Esophagus muscularis mucosa (tissue), 4 donors: ENCODE measurements at regions not wholly inside any gene's neighbourhood (a gene's known extent, or its start where the extent isn't known, plus 50 kb on each side); places are given as distances from the start of the nearest gene placed in this dataset.

ENCODE experiments used
- DNase-seq: peaks from one replicate; pipeline ENCODE4 v3.0.0-alpha.2; 2017; ENCODE audit errors: extremely low spot score
- H3K27ac ChIP-seq, 4 donors: fragments of 200-600 bp; sonication (generic); replicated peaks in 1 of 4; 1 replicate in 3 of 4; 2 replicates in 1 of 4; pipeline ENCODE4 v1.5.1; 2016 to 2019; ENCODE audit warnings: mild to moderate bottlenecking in 1 of 4
- H3K27me3 ChIP-seq, 4 donors: fragments of 200-600 bp; sonication (generic); one replicate each; pipeline versions ENCODE4 v1.5.1 to v1.6.0; 2016 to 2019
- H3K36me3 ChIP-seq, 4 donors: fragments of 200-600 bp; sonication (generic); one replicate each; pipeline ENCODE4 v1.5.1; 2016 to 2019
- H3K4me1 ChIP-seq, 4 donors: fragments of 200-600 bp; sonication (generic); one replicate each; pipeline ENCODE4 v1.5.1; 2016 to 2019
- H3K4me3 ChIP-seq, 4 donors: fragments of 200-600 bp; sonication (generic); 1 replicate in 2 of 4; 2 replicates in 2 of 4; pipeline ENCODE4 v1.5.1; 2016 to 2019; ENCODE audit warnings: mild to moderate bottlenecking in 4 of 4, moderate library complexity in 1 of 4
- H3K9me3 ChIP-seq, 4 donors: fragments of 200-600 bp; sonication (generic); 1 replicate in 3 of 4; 2 replicates in 1 of 4; pipeline ENCODE4 v1.5.1; 2016 to 2019
- EP300 ChIP-seq: sonication (generic); formaldehyde crosslinking; IDR thresholded peaks from one replicate; pipeline ENCODE4 v1.6.1; 2017; ENCODE audit warnings: antibody characterized with exemption
- POLR2A ChIP-seq: fragments of 450-650 bp; IDR thresholded peaks from one replicate; pipeline ENCODE4 v1.6.1; 2017; ENCODE audit warnings: antibody characterized with exemption, moderate library complexity, mild to moderate bottlenecking, low read depth
- POLR2AphosphoS5 ChIP-seq, 2 donors: sonication (generic); formaldehyde crosslinking; IDR thresholded peaks; one replicate each; pipeline ENCODE4 v1.6.1; 2017; ENCODE audit warnings: antibody characterized with exemption in 2 of 2
- WGBS: methylation state at CpG from one replicate; pipeline ENCODE4 v1.1.5; 2018; 5-methylcytosine and 5-hydroxymethylcytosine counted together
- intact Hi-C: fragments of 100-400 bp; cut with DNase I; formaldehyde crosslinking; loops from one replicate; pipeline ENCODE4 v1.15.1; 2023
- TF ChIP-seq, protein P1 (sequence below), 3 experiments: fragments of 200-600 bp in 2 of 3; fragments of 450-650 bp in 1 of 3; sonication (generic) in 2 of 3; IDR thresholded peaks; one replicate each; pipeline ENCODE4 v1.5.1; 2017 to 2019; ENCODE audit warnings: antibody characterized with exemption in 3 of 3, mild to moderate bottlenecking in 2 of 3, moderate library complexity in 1 of 3

DNA sequence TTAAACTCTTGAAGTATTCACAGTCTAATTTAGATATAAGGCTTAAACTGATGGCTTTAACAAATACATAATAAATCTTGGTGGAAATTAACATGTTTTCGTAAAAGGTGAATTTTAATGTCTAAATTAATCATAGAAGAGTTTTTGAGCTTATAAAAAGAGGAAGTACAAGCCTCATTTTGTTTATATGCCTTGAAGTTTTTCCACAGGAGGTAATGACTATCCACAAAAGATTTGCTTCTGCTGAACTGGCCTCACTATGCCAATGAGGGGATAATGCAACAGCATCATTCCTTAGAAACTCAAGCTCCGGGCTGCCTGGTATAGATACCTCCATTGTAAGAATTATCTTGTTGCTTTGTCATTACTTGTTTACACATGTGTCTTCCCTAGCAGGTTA lies 175.6 kb downstream of the DUSP6 start:
- 57% methylated on average over 2 of the region's 2 CpGs for WGBS
- Histone ChIP-seq H3K27me3 (no peaks in the 10 kb centered on the region), H3K27ac (no peak overlapping the region), H3K4me1 (peaks cover 14 to 23% (median 18%) of the 10 kb centered on the region in 4 donors), H3K9me3 (peaks cover 0 to 7% (median 0%) of the 10 kb centered on the region in 4 donors), H3K36me3 (no peaks in the 10 kb centered on the region), H3K4me3 (no peak overlapping the region)
- TF ChIP-seq POLR2AphosphoS5 (IDR thresholded peaks at IDR 0.05) (no peak), EP300 (no peak)
- TF ChIP-seq, protein P1, sequence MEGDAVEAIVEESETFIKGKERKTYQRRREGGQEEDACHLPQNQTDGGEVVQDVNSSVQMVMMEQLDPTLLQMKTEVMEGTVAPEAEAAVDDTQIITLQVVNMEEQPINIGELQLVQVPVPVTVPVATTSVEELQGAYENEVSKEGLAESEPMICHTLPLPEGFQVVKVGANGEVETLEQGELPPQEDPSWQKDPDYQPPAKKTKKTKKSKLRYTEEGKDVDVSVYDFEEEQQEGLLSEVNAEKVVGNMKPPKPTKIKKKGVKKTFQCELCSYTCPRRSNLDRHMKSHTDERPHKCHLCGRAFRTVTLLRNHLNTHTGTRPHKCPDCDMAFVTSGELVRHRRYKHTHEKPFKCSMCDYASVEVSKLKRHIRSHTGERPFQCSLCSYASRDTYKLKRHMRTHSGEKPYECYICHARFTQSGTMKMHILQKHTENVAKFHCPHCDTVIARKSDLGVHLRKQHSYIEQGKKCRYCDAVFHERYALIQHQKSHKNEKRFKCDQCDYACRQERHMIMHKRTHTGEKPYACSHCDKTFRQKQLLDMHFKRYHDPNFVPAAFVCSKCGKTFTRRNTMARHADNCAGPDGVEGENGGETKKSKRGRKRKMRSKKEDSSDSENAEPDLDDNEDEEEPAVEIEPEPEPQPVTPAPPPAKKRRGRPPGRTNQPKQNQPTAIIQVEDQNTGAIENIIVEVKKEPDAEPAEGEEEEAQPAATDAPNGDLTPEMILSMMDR (IDR thresholded peaks at IDR 0.05): no peak
- intact Hi-C loops: no loop called here
- no peak for DNase-seq

- TF ChIP-seq, protein P1 (IDR thresholded peaks at IDR 0.05): no peak
- TF ChIP-seq POLR2AphosphoS5 (IDR thresholded peaks at IDR 0.05) (no peak), POLR2A (no peak), EP300 (no peak)
- Histone ChIP-seq H3K36me3 (no peaks in the 10 kb centered on the region), H3K9me3 (peaks cover 0 to 7% (median 0%) of the 10 kb centered on the region in 4 donors), H3K4me1 (no peaks in the 10 kb centered on the region), H3K27ac (no peak overlapping the region), H3K27me3 (no peaks in the 10 kb centered on the region), H3K4me3 (no peak overlapping the region)
- intact Hi-C loops: no loop called here
- no peak for DNase-seq
- 89% methylated on average over 4 of the region's 4 CpGs for WGBS
Observed at GRCh38 chr12:89173678-89174077, 178.6 kb downstream of the DUSP6 start.

- TF ChIP-seq, protein P1 (IDR thresholded peaks at IDR 0.05): no peak
- TF ChIP-seq POLR2A (no peak), POLR2AphosphoS5 (IDR thresholded peaks at IDR 0.05) (no peak), EP300 (no peak)
- intact Hi-C loops: no loop called here
- no peak for DNase-seq
- Histone ChIP-seq H3K4me1 (peaks cover 0 to 3% (median 1%) of the 10 kb centered on the region in 4 donors), H3K36me3 (no peaks in the 10 kb centered on the region), H3K4me3 (no peak overlapping the region), H3K9me3 (peaks cover 0 to 7% (median 0%) of the 10 kb centered on the region in 4 donors), H3K27me3 (no peaks in the 10 kb centered on the region), H3K27ac (no peak overlapping the region)
- 47% methylated on average over 1 of the region's 1 CpG for WGBS
Observed at GRCh38 chr12:89173096-89173495, 179.2 kb downstream of the DUSP6 start.

GRCh38 chr12:89172224-89172623 lies 180.1 kb downstream of the DUSP6 start:
- Histone ChIP-seq H3K27ac (no peak overlapping the region), H3K4me1 (peaks cover 0 to 6% (median 3%) of the 10 kb centered on the region in 4 donors), H3K36me3 (no peaks in the 10 kb centered on the region), H3K27me3 (no peaks in the 10 kb centered on the region), H3K9me3 (peaks cover 0 to 7% (median 0%) of the 10 kb centered on the region in 4 donors), H3K4me3 (no peak overlapping the region)
- no peak for DNase-seq
- TF ChIP-seq POLR2A (no peak), EP300 (no peak), POLR2AphosphoS5 (IDR thresholded peaks at IDR 0.05) (no peak)
- TF ChIP-seq, protein P1 (IDR thresholded peaks at IDR 0.05): no peak
- intact Hi-C loops: no loop called here

- WGBS: 85% methylated on average over 5 of the region's 5 CpGs
- H3K4me3 ChIP-seq: no peak overlapping the region
- no peaks in the 10 kb centered on the region for H3K27me3 ChIP-seq
- no peak for DNase-seq
- intact Hi-C loops: loop anchor here (10.0 kb wide), 1 partner anchor 285 kb away; no protein-coding TSS in a partner anchor
- TF ChIP-seq POLR2A (no peak), POLR2AphosphoS5 (IDR thresholded peaks at IDR 0.05) (no peak), EP300 (no peak)
- TF ChIP-seq, protein P1 (IDR thresholded peaks at IDR 0.05): no peak
- peaks cover 11 to 25% (median 22%) of the 10 kb centered on the region in 4 donors for H3K4me1 ChIP-seq
- no peak overlapping the region for H3K27ac ChIP-seq
- H3K9me3 ChIP-seq: peaks cover 0 to 7% (median 0%) of the 10 kb centered on the region in 4 donors
- H3K36me3 ChIP-seq: no peaks in the 10 kb centered on the region
Observed at GRCh38 chr12:89169321-89169720, 183.0 kb downstream of the DUSP6 start.
